ENCODE measurements at regions not wholly inside any gene's neighbourhood (a gene's known extent, or its start where the extent isn't known, plus 50 kb on each side); places are given as distances from the start of the nearest gene placed in this dataset.

DNA sequence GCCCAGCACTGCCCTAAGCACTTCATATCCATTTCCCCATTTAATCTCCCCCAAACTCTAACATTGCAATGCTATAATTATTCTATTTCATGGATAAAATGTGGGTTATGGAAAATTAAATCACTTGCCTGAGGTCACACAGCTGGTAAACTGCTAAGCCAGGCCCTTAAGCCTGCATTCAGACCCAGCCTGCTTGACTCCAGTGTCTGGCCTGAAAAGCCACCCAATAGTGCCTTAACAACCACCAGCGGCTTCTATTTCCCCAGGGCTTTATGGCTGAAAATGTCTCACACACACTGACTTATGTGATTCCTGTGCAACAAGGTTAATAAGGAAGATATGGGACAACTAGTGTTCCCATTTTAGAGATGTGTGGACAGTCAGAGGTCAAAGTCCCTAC, 178.5 kb upstream of the SNX19 start:
- intact Hi-C loops (cut with DNase I; ENCODE audit: low total_unique reads): loop anchor here (5.0 kb wide), 1 partner anchor 1752 kb away; no protein-coding TSS in a partner anchor
- H3K27ac ChIP-seq: no peak overlapping the region
- no peaks in the 10 kb centered on the region for H3K4me1 ChIP-seq
- no peak overlapping the region for H3K4me3 ChIP-seq
- TF ChIP-seq, protein P1, sequence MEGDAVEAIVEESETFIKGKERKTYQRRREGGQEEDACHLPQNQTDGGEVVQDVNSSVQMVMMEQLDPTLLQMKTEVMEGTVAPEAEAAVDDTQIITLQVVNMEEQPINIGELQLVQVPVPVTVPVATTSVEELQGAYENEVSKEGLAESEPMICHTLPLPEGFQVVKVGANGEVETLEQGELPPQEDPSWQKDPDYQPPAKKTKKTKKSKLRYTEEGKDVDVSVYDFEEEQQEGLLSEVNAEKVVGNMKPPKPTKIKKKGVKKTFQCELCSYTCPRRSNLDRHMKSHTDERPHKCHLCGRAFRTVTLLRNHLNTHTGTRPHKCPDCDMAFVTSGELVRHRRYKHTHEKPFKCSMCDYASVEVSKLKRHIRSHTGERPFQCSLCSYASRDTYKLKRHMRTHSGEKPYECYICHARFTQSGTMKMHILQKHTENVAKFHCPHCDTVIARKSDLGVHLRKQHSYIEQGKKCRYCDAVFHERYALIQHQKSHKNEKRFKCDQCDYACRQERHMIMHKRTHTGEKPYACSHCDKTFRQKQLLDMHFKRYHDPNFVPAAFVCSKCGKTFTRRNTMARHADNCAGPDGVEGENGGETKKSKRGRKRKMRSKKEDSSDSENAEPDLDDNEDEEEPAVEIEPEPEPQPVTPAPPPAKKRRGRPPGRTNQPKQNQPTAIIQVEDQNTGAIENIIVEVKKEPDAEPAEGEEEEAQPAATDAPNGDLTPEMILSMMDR (IDR thresholded peaks at IDR 0.05): no peak
- no peak for TF ChIP-seq POLR2A (IDR thresholded peaks at IDR 0.05)
- no peak for TF ChIP-seq POLR2AphosphoS5 (IDR thresholded peaks at IDR 0.05)
- no peaks in the 10 kb centered on the region for H3K9me3 ChIP-seq
- H3K27me3 ChIP-seq: no peaks in the 10 kb centered on the region
- no peak for DNase-seq (ENCODE audit: low spot score in 2 of 2)
- no peaks in the 10 kb centered on the region for H3K36me3 ChIP-seq

DNA sequence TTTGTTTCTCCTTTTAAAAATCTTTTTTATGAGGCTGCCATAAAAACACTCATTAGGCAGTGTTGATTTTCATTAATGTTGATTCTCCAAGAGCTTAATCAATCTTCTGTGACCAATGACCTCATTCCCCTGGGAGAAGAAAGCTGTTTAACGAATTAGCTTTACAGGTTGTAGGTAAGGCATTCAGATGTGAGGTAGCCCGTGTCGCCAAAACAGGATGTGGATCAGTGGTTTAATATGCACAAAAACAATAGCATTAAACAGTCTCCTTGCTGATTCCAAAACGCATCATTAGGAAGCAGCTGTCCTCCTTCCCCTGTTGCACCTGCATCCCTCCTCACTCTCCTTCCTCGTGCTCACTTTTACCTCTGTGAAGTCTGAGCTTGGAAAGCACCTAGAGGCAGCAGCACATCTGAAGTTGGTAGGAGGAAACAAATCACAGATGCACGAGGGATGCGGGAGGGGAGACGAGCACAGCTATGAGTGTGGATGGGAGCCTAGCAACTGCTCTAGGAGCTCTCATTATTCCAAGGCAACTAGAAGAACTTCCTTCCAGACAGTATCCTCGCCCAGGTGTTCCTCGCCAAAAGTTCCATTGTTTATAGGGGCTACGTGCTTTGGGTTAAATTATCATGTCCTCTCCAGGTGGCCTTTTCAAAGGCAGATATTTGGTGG, 179.4 kb upstream of the SNX19 start:
- Histone ChIP-seq H3K27ac (no peak overlapping the region), H3K9me3 (no peaks in the 10 kb centered on the region), H3K4me3 (no peak overlapping the region), H3K36me3 (no peaks in the 10 kb centered on the region), H3K27me3 (no peaks in the 10 kb centered on the region), H3K4me1 (no peaks in the 10 kb centered on the region)
- intact Hi-C loops (cut with DNase I; ENCODE audit: low total_unique reads): loop anchor here (5.0 kb wide), 1 partner anchor 1752 kb away; no protein-coding TSS in a partner anchor
- DNase-seq (ENCODE audit: low spot score in 2 of 2): no peak
- TF ChIP-seq, protein P1 (IDR thresholded peaks at IDR 0.05): no peak
- TF ChIP-seq POLR2A (IDR thresholded peaks at IDR 0.05): no peak
- TF ChIP-seq POLR2AphosphoS5 (IDR thresholded peaks at IDR 0.05): no peak

DNA sequence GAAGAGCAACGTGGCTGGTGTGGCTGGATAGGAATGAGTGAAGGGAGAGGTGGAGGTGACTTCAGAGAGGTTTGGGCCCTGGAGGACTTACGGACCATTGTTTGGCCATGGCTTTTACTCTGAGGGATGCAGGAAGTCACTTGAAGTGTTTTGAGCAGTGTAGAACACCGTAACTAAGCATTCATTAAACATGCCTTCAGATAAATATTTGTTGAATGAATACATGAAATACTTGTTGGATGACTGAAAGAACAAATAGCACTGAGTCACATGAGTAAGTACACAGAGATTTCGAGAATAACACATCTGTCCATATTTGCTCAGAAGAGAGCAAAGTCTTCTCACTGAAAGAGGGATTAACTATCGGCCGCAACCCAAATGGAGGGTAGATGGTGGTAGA, 182.7 kb upstream of the SNX19 start:
- no peaks in the 10 kb centered on the region for H3K36me3 ChIP-seq
- no peaks in the 10 kb centered on the region for H3K9me3 ChIP-seq
- no peak overlapping the region for H3K27ac ChIP-seq
- no peak for DNase-seq (ENCODE audit: low spot score in 2 of 2)
- intact Hi-C loops (cut with DNase I; ENCODE audit: low total_unique reads): loop anchor here (5.0 kb wide), 1 partner anchor 1748 kb away; no protein-coding TSS in a partner anchor
- TF ChIP-seq, protein P1 (IDR thresholded peaks at IDR 0.05): no peak
- TF ChIP-seq POLR2AphosphoS5 (IDR thresholded peaks at IDR 0.05): no peak
- TF ChIP-seq POLR2A (IDR thresholded peaks at IDR 0.05): no peak
- no peak overlapping the region for H3K4me3 ChIP-seq
- no peaks in the 10 kb centered on the region for H3K4me1 ChIP-seq
- H3K27me3 ChIP-seq: no peaks in the 10 kb centered on the region

DNA sequence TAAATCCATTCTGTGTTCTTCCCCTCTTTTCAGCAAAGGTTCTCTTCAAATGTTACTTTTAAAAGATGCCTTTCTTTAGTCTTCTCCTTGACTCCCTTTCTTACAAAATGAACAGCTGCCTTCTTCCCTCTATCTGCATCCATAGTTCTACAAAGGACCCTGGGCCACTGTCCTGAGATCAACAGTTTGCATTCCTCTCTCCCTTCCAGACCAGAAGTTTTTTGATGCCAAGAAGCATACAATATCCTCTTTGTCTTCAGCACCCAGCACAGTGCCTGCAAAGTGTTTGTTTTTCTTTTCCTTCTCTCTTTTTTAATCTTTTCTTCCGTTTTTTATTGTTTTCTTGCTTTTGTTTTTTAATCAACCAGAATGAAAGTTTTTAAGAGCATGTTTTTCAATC, 183.5 kb upstream of the SNX19 start:
- intact Hi-C loops (cut with DNase I; ENCODE audit: low total_unique reads): loop anchor here (5.0 kb wide), 1 partner anchor 1748 kb away; no protein-coding TSS in a partner anchor

DNA sequence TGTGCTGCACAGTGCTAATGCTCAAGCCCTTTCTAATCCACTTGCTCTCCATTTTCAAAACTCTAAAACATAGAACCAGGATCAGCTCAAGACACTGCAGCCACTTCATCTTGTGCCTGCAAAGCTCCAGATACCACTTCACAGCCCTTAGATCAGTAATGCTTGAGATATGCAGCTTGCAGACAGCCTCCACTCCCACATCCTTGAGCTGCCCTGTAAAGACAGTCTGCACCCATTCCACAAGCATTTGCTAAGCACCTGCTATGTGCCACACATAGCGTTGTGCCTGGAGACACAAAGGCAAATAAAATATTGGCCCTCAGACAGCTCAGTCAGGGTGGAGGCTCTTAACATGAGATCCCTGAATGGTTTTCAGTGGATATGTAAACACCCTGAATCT, 192.5 kb upstream of the SNX19 start:
- no peaks in the 10 kb centered on the region for H3K4me1 ChIP-seq
- no peak for DNase-seq (ENCODE audit: low spot score in 2 of 2)
- peaks cover 8 to 13% of the 10 kb centered on the region in 2 donors for H3K9me3 ChIP-seq
- H3K27me3 ChIP-seq: peaks cover 0 to 12% of the 10 kb centered on the region in 2 donors
- H3K27ac ChIP-seq: no peak overlapping the region
- TF ChIP-seq POLR2AphosphoS5 (IDR thresholded peaks at IDR 0.05) (no peak), POLR2A (IDR thresholded peaks at IDR 0.05) (no peak)
- TF ChIP-seq, protein P1 (IDR thresholded peaks at IDR 0.05): no peak
- intact Hi-C loops (cut with DNase I; ENCODE audit: low total_unique reads): no loop called here
- no peaks in the 10 kb centered on the region for H3K36me3 ChIP-seq
- H3K4me3 ChIP-seq: no peak overlapping the region

More for the DNA sequence above, 183.5 kb upstream of the SNX19 start:
- Histone ChIP-seq H3K27ac (no peak overlapping the region), H3K36me3 (no peaks in the 10 kb centered on the region), H3K9me3 (no peaks in the 10 kb centered on the region), H3K27me3 (no peaks in the 10 kb centered on the region), H3K4me3 (no peak overlapping the region), H3K4me1 (no peaks in the 10 kb centered on the region)
- no peak for DNase-seq (ENCODE audit: low spot score in 2 of 2)
- no peak for TF ChIP-seq POLR2A (IDR thresholded peaks at IDR 0.05)
- no peak for TF ChIP-seq POLR2AphosphoS5 (IDR thresholded peaks at IDR 0.05)
- TF ChIP-seq, protein P1 (IDR thresholded peaks at IDR 0.05): no peak
